Osteoblast (primary cell): ENCODE measurements at regions not wholly inside any gene's neighbourhood (a gene's known extent, or its start where the extent isn't known, plus 50 kb on each side); places are given as distances from the start of the nearest gene placed in this dataset.
"Not testable (repeated sequence)": the region's sequence is repeated elsewhere in the genome, so short reads cannot be mapped to it uniquely, and the experiment has no call there.

Experiments
- DNase-seq: peaks from one replicate; pipeline ENCODE4 v3.0.0; 2011; ENCODE audit warnings: low spot score, mixed read lengths; ENCODE audit not compliant: insufficient read length; ENCODE audit errors: missing footprints
- H2AFZ ChIP-seq: 2 replicates; pipeline ENCODE4 v1.6.0; 2011; ENCODE audit warnings: mild to moderate bottlenecking, low read length
- H3K27ac ChIP-seq: 2 replicates; pipeline ENCODE4 v1.5.1; 2011; ENCODE audit warnings: mild to moderate bottlenecking, low read depth, low read length, moderate library complexity
- H3K27me3 ChIP-seq: 2 replicates; pipeline ENCODE4 v1.6.0; 2012; ENCODE audit warnings: mild to moderate bottlenecking, control low read depth, inconsistent platforms, low read length, moderate library complexity; ENCODE audit not compliant: insufficient read depth
- H3K36me3 ChIP-seq: 2 replicates; pipeline ENCODE4 v1.5.1; 2011; ENCODE audit warnings: mild to moderate bottlenecking, low read length, control low read depth, moderate library complexity; ENCODE audit not compliant: insufficient read depth
- H3K4me1 ChIP-seq: 2 replicates; pipeline ENCODE4 v1.5.1; 2011; ENCODE audit warnings: mild to moderate bottlenecking, low read length, control low read depth, moderate library complexity; ENCODE audit not compliant: insufficient read depth
- H3K4me2 ChIP-seq: 2 replicates; pipeline ENCODE4 v1.6.0; 2011; ENCODE audit warnings: mild to moderate bottlenecking, low read length; ENCODE audit not compliant: insufficient read depth
- H3K4me3 ChIP-seq: fragments of 200-600 bp; sonication (generic); 3 replicates; pipeline ENCODE4 v1.5.1; 2012; ENCODE audit warnings: mild to moderate bottlenecking, low read length, inconsistent platforms; ENCODE audit not compliant: insufficient read depth
- H3K79me2 ChIP-seq: 2 replicates; pipeline ENCODE4 v1.6.0; 2012; ENCODE audit warnings: mild to moderate bottlenecking, low read length, control low read depth, inconsistent platforms; ENCODE audit not compliant: insufficient read depth
- H3K9me3 ChIP-seq: 2 replicates; pipeline ENCODE4 v1.5.1; 2011; ENCODE audit warnings: low read depth, low read length, control low read depth
- H4K20me1 ChIP-seq: 2 replicates; pipeline ENCODE4 v1.6.0; 2012; ENCODE audit warnings: mild to moderate bottlenecking, low read length, control low read depth; ENCODE audit not compliant: insufficient read depth
- TF ChIP-seq, protein P1 (sequence below): IDR thresholded peaks from 2 replicates; pipeline ENCODE4 v1.5.1; 2011; ENCODE audit warnings: mild to moderate bottlenecking, low read depth, low read length, moderate library complexity; ENCODE audit errors: extremely low read depth

DNA sequence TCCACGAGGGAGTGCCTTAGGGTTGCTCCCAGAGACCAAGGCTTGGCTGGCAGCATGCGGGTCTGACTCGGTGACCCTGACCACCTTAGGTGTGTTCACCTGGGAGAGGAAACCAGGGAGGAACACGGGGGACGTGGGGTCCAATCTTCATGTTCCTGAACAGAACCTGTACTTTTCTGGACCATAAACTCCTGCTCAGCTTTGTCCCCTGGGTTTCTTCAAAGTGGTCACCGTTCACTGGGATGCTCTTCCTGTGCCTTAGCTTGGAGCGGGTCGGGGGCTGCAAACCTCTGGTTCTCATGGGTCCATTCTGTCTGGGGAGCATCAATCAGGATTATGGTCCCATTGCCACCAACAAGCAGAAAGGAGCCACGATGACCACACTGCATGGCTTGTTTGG, 333.5 kb downstream of the QKI start:
- TF ChIP-seq, protein P1, sequence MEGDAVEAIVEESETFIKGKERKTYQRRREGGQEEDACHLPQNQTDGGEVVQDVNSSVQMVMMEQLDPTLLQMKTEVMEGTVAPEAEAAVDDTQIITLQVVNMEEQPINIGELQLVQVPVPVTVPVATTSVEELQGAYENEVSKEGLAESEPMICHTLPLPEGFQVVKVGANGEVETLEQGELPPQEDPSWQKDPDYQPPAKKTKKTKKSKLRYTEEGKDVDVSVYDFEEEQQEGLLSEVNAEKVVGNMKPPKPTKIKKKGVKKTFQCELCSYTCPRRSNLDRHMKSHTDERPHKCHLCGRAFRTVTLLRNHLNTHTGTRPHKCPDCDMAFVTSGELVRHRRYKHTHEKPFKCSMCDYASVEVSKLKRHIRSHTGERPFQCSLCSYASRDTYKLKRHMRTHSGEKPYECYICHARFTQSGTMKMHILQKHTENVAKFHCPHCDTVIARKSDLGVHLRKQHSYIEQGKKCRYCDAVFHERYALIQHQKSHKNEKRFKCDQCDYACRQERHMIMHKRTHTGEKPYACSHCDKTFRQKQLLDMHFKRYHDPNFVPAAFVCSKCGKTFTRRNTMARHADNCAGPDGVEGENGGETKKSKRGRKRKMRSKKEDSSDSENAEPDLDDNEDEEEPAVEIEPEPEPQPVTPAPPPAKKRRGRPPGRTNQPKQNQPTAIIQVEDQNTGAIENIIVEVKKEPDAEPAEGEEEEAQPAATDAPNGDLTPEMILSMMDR = no peak
- Histone ChIP-seq H2AFZ (no peak overlapping the region), H3K4me3 (no peak overlapping the region), H4K20me1 (no peaks in the 10 kb centered on the region), H3K36me3 (no peaks in the 10 kb centered on the region), H3K79me2 (no peaks in the 10 kb centered on the region), H3K9me3 (no peaks in the 10 kb centered on the region), H3K4me2 (no peak overlapping the region), H3K4me1 (no peaks in the 10 kb centered on the region), H3K27me3 (no peaks in the 10 kb centered on the region), H3K27ac (no peak overlapping the region)
- no peak for DNase-seq

DNA sequence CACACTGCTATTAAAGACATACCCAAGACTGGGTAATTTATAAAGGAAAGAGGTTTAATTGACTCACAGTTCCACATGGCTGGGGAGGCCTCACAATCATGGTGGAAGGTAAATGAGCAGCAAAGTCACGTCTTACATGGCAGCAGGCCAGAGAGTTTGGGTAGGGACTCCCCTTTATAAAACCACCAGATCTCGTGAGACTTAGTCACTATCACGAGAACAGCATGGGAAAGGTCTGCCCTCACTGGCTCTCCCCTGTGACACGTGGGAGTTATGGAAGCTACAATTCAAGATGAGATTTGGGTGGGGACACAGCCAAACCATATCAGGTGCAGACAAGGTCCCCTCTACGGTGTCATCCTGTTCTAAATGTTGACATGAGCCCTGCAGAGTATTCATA, 332.5 kb downstream of the QKI start:
- not testable (repeated sequence) for H3K4me1 ChIP-seq, DNase-seq

DNA sequence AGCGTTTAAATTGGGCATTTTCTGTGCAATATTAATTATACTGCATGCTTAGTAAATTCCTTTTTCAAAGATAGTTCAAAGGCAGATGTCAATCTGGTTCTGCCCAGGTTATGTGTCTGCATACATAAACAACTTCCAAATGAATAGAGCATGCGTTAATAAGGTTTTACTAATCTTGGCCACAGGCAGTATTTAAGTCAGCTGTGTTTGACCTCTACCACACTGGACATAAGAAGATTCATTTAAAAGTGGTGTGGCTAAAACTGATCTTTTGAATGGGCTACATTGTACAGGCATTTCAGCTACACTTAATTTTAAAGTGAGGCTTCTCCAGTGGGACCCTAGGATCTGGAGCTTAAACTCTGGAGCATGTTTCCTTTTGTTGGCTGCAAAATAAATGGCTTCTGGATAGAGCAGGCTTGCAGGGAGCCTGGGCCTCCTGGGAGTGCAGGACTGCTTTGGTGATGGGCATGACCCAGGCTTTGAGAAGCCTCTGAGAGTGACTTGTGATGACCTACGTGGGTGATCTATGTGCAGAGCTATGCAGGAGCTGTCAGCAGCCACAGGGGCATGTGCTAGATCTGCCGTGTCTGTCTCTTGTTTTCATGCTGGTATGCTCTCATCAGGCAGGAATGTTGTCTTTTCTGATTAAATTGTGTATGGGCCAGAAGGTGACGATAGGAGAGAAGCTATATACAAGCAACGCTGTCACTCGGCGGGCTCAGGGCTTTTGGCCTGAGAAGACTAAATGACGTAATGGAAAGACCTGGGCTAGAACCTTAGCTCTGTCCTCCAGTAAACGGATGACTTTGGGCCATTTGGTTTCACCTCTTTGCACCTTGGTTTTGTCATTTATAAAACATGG, 331.2 kb downstream of the QKI start:
- no peaks in the 10 kb centered on the region for H4K20me1 ChIP-seq
- H2AFZ ChIP-seq = no peak overlapping the region
- no peaks in the 10 kb centered on the region for H3K79me2 ChIP-seq
- H3K36me3 ChIP-seq = no peaks in the 10 kb centered on the region
- H3K4me2 ChIP-seq = no peak overlapping the region
- no peaks in the 10 kb centered on the region for H3K4me1 ChIP-seq
- H3K27ac ChIP-seq = no peak overlapping the region
- H3K27me3 ChIP-seq = no peaks in the 10 kb centered on the region
- no peaks in the 10 kb centered on the region for H3K9me3 ChIP-seq
- TF ChIP-seq, protein P1 = no peak
- peak; percentile 91 for DNase-seq
- H3K4me3 ChIP-seq = no peak overlapping the region

More for the DNA sequence above, 332.5 kb downstream of the QKI start:
- H3K27me3 ChIP-seq, H3K27ac ChIP-seq, H2AFZ ChIP-seq, H3K9me3 ChIP-seq, H3K36me3 ChIP-seq, H3K79me2 ChIP-seq, H3K4me2 ChIP-seq, H4K20me1 ChIP-seq, H3K4me3 ChIP-seq: not testable (repeated sequence)

DNA sequence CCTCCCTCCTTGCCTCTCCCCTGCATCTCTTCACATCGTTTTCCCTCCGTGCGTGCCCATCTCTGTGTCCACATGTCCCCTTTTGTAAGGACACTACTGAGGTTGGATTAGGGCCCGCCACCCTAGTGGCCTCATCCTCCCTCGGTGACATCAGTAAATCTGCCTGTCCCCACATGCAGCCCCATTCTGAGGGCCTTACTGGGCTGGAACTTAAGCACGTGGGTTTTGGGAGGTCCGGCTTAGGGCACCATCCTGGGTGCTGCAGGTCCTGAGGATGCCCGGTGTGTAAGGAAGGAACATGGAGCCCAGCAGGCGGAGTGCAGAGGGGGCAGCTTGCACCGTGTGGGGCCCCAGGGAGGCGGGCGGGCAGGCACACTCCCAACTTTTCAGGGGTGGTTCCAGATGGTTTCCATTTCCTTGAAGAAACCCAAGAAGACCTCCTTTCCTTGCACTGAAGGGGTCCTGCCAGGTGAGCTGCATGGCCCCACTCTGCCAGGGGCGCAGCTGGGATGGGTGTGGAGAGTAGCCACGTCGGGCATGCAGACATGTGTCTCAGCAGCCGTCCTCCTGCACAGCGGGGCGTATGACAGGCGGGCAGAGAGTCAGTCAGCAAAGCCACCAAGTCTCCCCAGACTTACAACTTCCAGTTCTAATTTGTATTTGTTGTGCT, 329.9 kb downstream of the QKI start:
- no peaks in the 10 kb centered on the region for H3K4me1 ChIP-seq
- no peak for DNase-seq
- TF ChIP-seq, protein P1 = no peak

More for the DNA sequence above, 329.9 kb downstream of the QKI start:
- Histone ChIP-seq H3K9me3 (no peaks in the 10 kb centered on the region), H4K20me1 (no peaks in the 10 kb centered on the region), H3K27me3 (no peaks in the 10 kb centered on the region), H3K27ac (no peak overlapping the region), H3K36me3 (no peaks in the 10 kb centered on the region), H3K4me3 (no peak overlapping the region), H2AFZ (no peak overlapping the region), H3K4me2 (no peak overlapping the region), H3K79me2 (no peaks in the 10 kb centered on the region)
